Chondrocyte (in vitro differentiated cells): ENCODE measurements at regions not wholly inside any gene's neighbourhood (a gene's known extent, or its start where the extent isn't known, plus 50 kb on each side); places are given as distances from the start of the nearest gene placed in this dataset.

Experiments used
- DNase-seq: peaks from one replicate; pipeline ENCODE4 v3.0.0; 2021; ENCODE audit warnings: mixed read lengths, low spot score
- H3K27ac Mint-ChIP-seq: one replicate; pipeline ENCODE4 v1.8.0; 2021; ENCODE audit warnings: mild to moderate bottlenecking, moderate library complexity, mixed read lengths; ENCODE audit not compliant: unreplicated experiment
- H3K27me3 Mint-ChIP-seq: 2 replicates; pipeline ENCODE4 v1.8.0; 2021; ENCODE audit warnings: low read depth, mixed read lengths
- H3K36me3 Mint-ChIP-seq: 2 replicates; pipeline ENCODE4 v1.8.0; 2021; ENCODE audit warnings: low read depth, mixed read lengths
- H3K4me1 Mint-ChIP-seq: 2 replicates; pipeline ENCODE4 v1.8.0; 2021; ENCODE audit warnings: low read depth, mild to moderate bottlenecking, mixed read lengths
- H3K4me3 Mint-ChIP-seq: one replicate; pipeline ENCODE4 v1.8.0; 2021; ENCODE audit warnings: mild to moderate bottlenecking, moderate library complexity, mixed read lengths; ENCODE audit not compliant: unreplicated experiment
- H3K9me3 Mint-ChIP-seq: 2 replicates; pipeline ENCODE4 v1.8.0; 2021; ENCODE audit warnings: low read depth, mixed read lengths
- CTCF ChIP-seq: fragments of 200-600 bp; sonication (generic); IDR thresholded peaks from 2 replicates; pipeline ENCODE4 v1.5.0; 2021; ENCODE audit warnings: antibody characterized with exemption, mild to moderate bottlenecking, moderate library complexity

- no peak overlapping the region for H3K4me3 Mint-ChIP-seq
- no peaks in the 10 kb centered on the region for H3K4me1 Mint-ChIP-seq
- no peak for DNase-seq
- H3K9me3 Mint-ChIP-seq = no peaks in the 10 kb centered on the region
- no peak for TF ChIP-seq CTCF
- H3K27ac Mint-ChIP-seq = no peak overlapping the region
- no peaks in the 10 kb centered on the region for H3K36me3 Mint-ChIP-seq
- peaks cover 5% of the 10 kb centered on the region for H3K27me3 Mint-ChIP-seq
These were observed 257.7 kb downstream of the RHOU start for GRCh38 chr1:228992907-228993535.

GRCh38 chr1:228994676-228995594, 259.7 kb downstream of the RHOU start:
- Mint-ChIP-seq H3K9me3 (no peaks in the 10 kb centered on the region), H3K36me3 (no peaks in the 10 kb centered on the region), H3K4me1 (no peaks in the 10 kb centered on the region), H3K4me3 (no peak overlapping the region), H3K27ac (no peak overlapping the region), H3K27me3 (peaks cover 5% of the 10 kb centered on the region)
- no peak for DNase-seq
- no peak for TF ChIP-seq CTCF

DNA sequence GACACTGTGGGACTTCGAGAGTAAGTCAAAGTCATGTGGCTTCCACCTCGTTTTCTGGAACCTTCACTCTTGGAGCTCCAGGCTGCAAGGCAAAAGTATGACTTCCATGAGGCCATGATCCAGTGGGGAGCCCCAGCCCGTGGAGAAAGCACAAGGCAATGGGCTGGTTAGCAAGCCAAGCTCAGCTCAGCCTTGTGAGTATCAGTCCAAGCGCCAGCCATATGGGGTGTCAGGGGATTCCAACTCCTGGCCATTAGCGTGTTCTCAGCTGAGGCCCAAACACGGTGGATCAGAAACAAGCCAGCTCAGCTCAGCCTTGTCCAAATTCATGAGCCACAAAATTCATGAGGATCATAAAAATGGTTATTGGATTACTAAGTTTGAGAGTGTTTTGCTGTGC, 261.0 kb downstream of the RHOU start:
- Mint-ChIP-seq H3K9me3 (no peaks in the 10 kb centered on the region), H3K4me3 (no peak overlapping the region), H3K27me3 (peaks cover 5% of the 10 kb centered on the region), H3K36me3 (no peaks in the 10 kb centered on the region), H3K4me1 (no peaks in the 10 kb centered on the region), H3K27ac (no peak overlapping the region)
- no peak for DNase-seq
- TF ChIP-seq CTCF = no peak

DNA sequence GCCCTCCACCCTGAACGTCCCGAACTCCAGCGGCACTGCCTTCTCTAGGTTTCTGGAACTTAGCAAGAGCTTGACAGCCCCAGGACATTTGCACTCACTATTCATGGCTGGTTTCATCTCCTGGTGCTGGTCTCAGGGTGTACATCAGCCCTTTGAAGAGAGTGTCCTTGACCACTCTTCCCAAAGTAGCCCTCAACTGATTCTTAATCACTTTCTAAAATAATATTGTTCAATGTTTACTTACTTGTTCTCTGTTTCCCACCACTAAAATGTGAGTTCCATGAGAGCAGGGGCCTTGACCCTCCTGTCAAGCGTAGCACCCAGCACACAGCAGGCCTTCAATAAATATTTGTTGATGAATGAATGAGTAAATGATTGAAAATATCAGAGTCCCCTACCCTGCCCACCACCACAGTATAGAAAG, 262.5 kb downstream of the RHOU start:
- no peaks in the 10 kb centered on the region for H3K4me1 Mint-ChIP-seq
- no peak for TF ChIP-seq CTCF
- no peaks in the 10 kb centered on the region for H3K36me3 Mint-ChIP-seq
- no peak overlapping the region for H3K4me3 Mint-ChIP-seq
- DNase-seq = no peak
- peaks cover 5% of the 10 kb centered on the region for H3K27me3 Mint-ChIP-seq
- H3K27ac Mint-ChIP-seq = no peak overlapping the region
- no peaks in the 10 kb centered on the region for H3K9me3 Mint-ChIP-seq

GRCh38 chr1:228998179-228998578, 262.9 kb downstream of the RHOU start:
- H3K36me3 Mint-ChIP-seq = no peaks in the 10 kb centered on the region
- no peak for TF ChIP-seq CTCF
- H3K4me3 Mint-ChIP-seq = no peak overlapping the region
- H3K27me3 Mint-ChIP-seq = peaks cover 5% of the 10 kb centered on the region
- no peaks in the 10 kb centered on the region for H3K9me3 Mint-ChIP-seq
- no peak for DNase-seq
- no peaks in the 10 kb centered on the region for H3K4me1 Mint-ChIP-seq
- H3K27ac Mint-ChIP-seq = no peak overlapping the region
